ENCODE measurements at regions not wholly inside any gene's neighbourhood (a gene's known extent, or its start where the extent isn't known, plus 50 kb on each side); places are given as distances from the start of the nearest gene placed in this dataset.

DNA sequence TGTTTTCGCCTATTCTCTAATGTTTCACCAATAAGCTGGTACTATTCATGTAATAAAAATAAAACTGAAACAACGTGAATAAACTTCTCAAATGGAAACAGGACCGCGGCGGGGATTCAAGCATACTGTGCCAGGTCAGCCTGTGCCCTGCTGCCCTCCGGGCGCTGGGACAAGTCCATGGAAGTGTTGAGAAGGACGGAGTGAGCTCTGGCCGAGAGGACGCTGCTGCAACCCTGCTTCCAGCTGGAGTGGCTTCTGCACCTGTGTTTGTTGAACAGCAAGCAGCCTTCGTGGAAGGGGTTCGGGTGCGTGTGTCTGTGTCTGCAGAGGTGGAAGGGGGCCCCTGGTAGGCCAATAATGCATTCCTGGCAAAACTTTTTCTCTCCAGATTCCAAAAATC is 50.0 kb upstream of the PCSK6 start:
- TF ChIP-seq, protein P1, sequence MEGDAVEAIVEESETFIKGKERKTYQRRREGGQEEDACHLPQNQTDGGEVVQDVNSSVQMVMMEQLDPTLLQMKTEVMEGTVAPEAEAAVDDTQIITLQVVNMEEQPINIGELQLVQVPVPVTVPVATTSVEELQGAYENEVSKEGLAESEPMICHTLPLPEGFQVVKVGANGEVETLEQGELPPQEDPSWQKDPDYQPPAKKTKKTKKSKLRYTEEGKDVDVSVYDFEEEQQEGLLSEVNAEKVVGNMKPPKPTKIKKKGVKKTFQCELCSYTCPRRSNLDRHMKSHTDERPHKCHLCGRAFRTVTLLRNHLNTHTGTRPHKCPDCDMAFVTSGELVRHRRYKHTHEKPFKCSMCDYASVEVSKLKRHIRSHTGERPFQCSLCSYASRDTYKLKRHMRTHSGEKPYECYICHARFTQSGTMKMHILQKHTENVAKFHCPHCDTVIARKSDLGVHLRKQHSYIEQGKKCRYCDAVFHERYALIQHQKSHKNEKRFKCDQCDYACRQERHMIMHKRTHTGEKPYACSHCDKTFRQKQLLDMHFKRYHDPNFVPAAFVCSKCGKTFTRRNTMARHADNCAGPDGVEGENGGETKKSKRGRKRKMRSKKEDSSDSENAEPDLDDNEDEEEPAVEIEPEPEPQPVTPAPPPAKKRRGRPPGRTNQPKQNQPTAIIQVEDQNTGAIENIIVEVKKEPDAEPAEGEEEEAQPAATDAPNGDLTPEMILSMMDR (IDR thresholded peaks at IDR 0.05) = no peak
- no peak for TF ChIP-seq EZH2 (IDR thresholded peaks at IDR 0.05)
